ENCODE measurements at regions not wholly inside any gene's neighbourhood (a gene's known extent, or its start where the extent isn't known, plus 50 kb on each side); places are given as distances from the start of the nearest gene placed in this dataset.

- no peak for DNase-seq (ENCODE audit: low spot score)
- in situ Hi-C loops (cut with MboI; ENCODE audit: low pct_unique_long_range_greater_than_20kb, low sequenced_read_pairs, unreplicated experiment), result no loop called here
- TF ChIP-seq, protein P1, sequence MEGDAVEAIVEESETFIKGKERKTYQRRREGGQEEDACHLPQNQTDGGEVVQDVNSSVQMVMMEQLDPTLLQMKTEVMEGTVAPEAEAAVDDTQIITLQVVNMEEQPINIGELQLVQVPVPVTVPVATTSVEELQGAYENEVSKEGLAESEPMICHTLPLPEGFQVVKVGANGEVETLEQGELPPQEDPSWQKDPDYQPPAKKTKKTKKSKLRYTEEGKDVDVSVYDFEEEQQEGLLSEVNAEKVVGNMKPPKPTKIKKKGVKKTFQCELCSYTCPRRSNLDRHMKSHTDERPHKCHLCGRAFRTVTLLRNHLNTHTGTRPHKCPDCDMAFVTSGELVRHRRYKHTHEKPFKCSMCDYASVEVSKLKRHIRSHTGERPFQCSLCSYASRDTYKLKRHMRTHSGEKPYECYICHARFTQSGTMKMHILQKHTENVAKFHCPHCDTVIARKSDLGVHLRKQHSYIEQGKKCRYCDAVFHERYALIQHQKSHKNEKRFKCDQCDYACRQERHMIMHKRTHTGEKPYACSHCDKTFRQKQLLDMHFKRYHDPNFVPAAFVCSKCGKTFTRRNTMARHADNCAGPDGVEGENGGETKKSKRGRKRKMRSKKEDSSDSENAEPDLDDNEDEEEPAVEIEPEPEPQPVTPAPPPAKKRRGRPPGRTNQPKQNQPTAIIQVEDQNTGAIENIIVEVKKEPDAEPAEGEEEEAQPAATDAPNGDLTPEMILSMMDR (IDR thresholded peaks at IDR 0.05; ENCODE audit: extremely low read depth, insufficient read depth, missing control alignments), result no peak
These were observed 107.4 kb upstream of the CES5A start for GRCh38 chr16:55982597-55982996.

- in situ Hi-C loops (cut with MboI; ENCODE audit: low pct_unique_long_range_greater_than_20kb, low sequenced_read_pairs, unreplicated experiment), result no loop called here
- DNase-seq (ENCODE audit: low spot score), result no peak
- TF ChIP-seq, protein P1 (IDR thresholded peaks at IDR 0.05; ENCODE audit: extremely low read depth, insufficient read depth, missing control alignments), result no peak
These were observed 106.4 kb upstream of the CES5A start for GRCh38 chr16:55981557-55981956.

GRCh38 chr16:55976815-55977214 lies 101.6 kb upstream of the CES5A start:
- no peak for DNase-seq (ENCODE audit: low spot score)
- TF ChIP-seq, protein P1 (IDR thresholded peaks at IDR 0.05; ENCODE audit: extremely low read depth, insufficient read depth, missing control alignments), result no peak
- in situ Hi-C loops (cut with MboI; ENCODE audit: low pct_unique_long_range_greater_than_20kb, low sequenced_read_pairs, unreplicated experiment), result no loop called here

- no peak for DNase-seq (ENCODE audit: low spot score)
- in situ Hi-C loops (cut with MboI; ENCODE audit: low pct_unique_long_range_greater_than_20kb, low sequenced_read_pairs, unreplicated experiment), result no loop called here
- TF ChIP-seq, protein P1 (IDR thresholded peaks at IDR 0.05; ENCODE audit: extremely low read depth, insufficient read depth, missing control alignments), result no peak
These were observed 96.3 kb upstream of the CES5A start for GRCh38 chr16:55971447-55971846.

DNA sequence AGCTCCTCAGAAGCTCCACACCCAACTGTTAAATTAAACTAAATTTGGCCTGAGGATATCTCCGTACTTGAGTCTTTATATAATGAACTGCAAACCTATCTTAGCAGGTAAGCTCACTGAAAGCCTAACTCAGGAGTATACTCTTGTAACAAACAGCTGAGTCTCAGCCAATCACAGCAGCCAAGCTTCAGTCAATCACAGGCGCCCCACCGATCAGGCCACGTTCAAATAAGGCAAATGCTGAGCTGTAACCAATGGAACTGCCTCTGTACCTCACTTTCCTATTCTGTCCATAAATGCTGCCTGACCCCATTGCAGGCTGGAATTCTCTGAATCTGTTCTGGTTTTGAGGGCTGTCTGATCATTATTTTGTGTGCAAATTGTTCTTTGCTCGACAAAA lies 93.0 kb upstream of the CES5A start:
- in situ Hi-C loops (cut with MboI; ENCODE audit: low pct_unique_long_range_greater_than_20kb, low sequenced_read_pairs, unreplicated experiment), result no loop called here
- no peak for DNase-seq (ENCODE audit: low spot score)
- TF ChIP-seq, protein P1 (IDR thresholded peaks at IDR 0.05; ENCODE audit: extremely low read depth, insufficient read depth, missing control alignments), result no peak

- TF ChIP-seq, protein P1 (IDR thresholded peaks at IDR 0.05; ENCODE audit: extremely low read depth, insufficient read depth, missing control alignments), result no peak
- DNase-seq (ENCODE audit: low spot score), result no peak
- in situ Hi-C loops (cut with MboI; ENCODE audit: low pct_unique_long_range_greater_than_20kb, low sequenced_read_pairs, unreplicated experiment), result no loop called here
These were observed 89.8 kb upstream of the CES5A start for GRCh38 chr16:55964923-55965475.

GRCh38 chr16:55955845-55956244 lies 80.7 kb upstream of the CES5A start:
- TF ChIP-seq, protein P1 (IDR thresholded peaks at IDR 0.05; ENCODE audit: extremely low read depth, insufficient read depth, missing control alignments), result no peak
- no peak for DNase-seq (ENCODE audit: low spot score)
- in situ Hi-C loops (cut with MboI; ENCODE audit: low pct_unique_long_range_greater_than_20kb, low sequenced_read_pairs, unreplicated experiment), result no loop called here

Data from GM13977 (cell line).